ENCODE measurements at regions not wholly inside any gene's neighbourhood (a gene's known extent, or its start where the extent isn't known, plus 50 kb on each side); places are given as distances from the start of the nearest gene placed in this dataset.

- Mint-ChIP-seq H3K36me3 (peaks cover 7% of the 10 kb centered on the region), H3K4me1 (peaks cover 58 to 74% (median 63%) of the 10 kb centered on the region in 3 donors), H3K4me3 (no peak overlapping the region), H3K27me3 (no peaks in the 10 kb centered on the region), H3K9me3 (no peaks in the 10 kb centered on the region), H3K27ac (no peak overlapping the region)
- Histone ChIP-seq H3K4me3 (ENCODE audit: control insufficient read depth in 1 of 2, extremely low read depth in 1 of 2, low read length in 1 of 2) (no peak overlapping the region), H3K4me1 (ENCODE audit: control insufficient read depth in 1 of 2, extremely low read depth in 1 of 2, insufficient read depth in 2 of 2, low read length in 2 of 2) (peaks cover 0 to 23% of the 10 kb centered on the region in 2 experiments), H3K9me3 (no peaks in the 10 kb centered on the region), H3K27me3 (replicated peaks in 1 of 2; ENCODE audit: control insufficient read depth in 2 of 2, extremely low read depth in 1 of 2, insufficient read depth in 2 of 2, low read length in 1 of 2) (peaks cover 2 to 18% of the 10 kb centered on the region in 2 experiments), H3K27ac (ENCODE audit: low read length) (no peak overlapping the region), H3K36me3 (ENCODE audit: control insufficient read depth in 2 of 2, extremely low read depth in 1 of 2, insufficient read depth in 1 of 2, low read length in 1 of 2) (peaks cover 0 to 6% of the 10 kb centered on the region in 2 donors)
- ATAC-seq (replicated peaks in 1 of 4), result no peak
- CTCF ChIA-PET, result interaction anchor here in 1 of 2 donors (0.6 kb wide), 1 partner anchor 54 kb away, joined by 3 read pairs; no protein-coding TSS in a partner anchor
- WGBS (ENCODE audit: insufficient coverage), result 90% methylated on average over 6 of the region's 14 CpGs
- DNase-seq, result no peak
- POLR2A ChIA-PET, result no interaction called here
These were observed 83.5 kb upstream of the WNT7B start for GRCh38 chr22:46060292-46061123.

- peaks cover 0 to 6% of the 10 kb centered on the region in 2 donors for H3K36me3 ChIP-seq (ENCODE audit: control insufficient read depth in 2 of 2, extremely low read depth in 1 of 2, insufficient read depth in 1 of 2, low read length in 1 of 2)
- ATAC-seq (replicated peaks in 1 of 4), result no peak
- WGBS (ENCODE audit: insufficient coverage), result 49% methylated on average over 24 of the region's 38 CpGs
- H3K4me3 Mint-ChIP-seq, result no peak overlapping the region
- H3K4me1 ChIP-seq (ENCODE audit: control insufficient read depth in 1 of 2, extremely low read depth in 1 of 2, insufficient read depth in 2 of 2, low read length in 2 of 2), result peaks cover 0 to 17% of the 10 kb centered on the region in 2 experiments
- H3K27ac Mint-ChIP-seq, result no peak overlapping the region
- peaks cover 2 to 18% of the 10 kb centered on the region in 2 experiments for H3K27me3 ChIP-seq (replicated peaks in 1 of 2; ENCODE audit: control insufficient read depth in 2 of 2, extremely low read depth in 1 of 2, insufficient read depth in 2 of 2, low read length in 1 of 2)
- no peak overlapping the region for H3K27ac ChIP-seq (ENCODE audit: low read length)
- peaks cover 57 to 74% (median 59%) of the 10 kb centered on the region in 3 donors for H3K4me1 Mint-ChIP-seq
- POLR2A ChIA-PET, result no interaction called here
- CTCF ChIA-PET, result interaction anchor here in 1 of 2 donors (0.6 kb wide), 1 partner anchor 55 kb away, joined by 3 read pairs; no protein-coding TSS in a partner anchor
- no peaks in the 10 kb centered on the region for H3K9me3 ChIP-seq
- H3K27me3 Mint-ChIP-seq, result no peaks in the 10 kb centered on the region
- peaks cover 7% of the 10 kb centered on the region for H3K36me3 Mint-ChIP-seq
- H3K4me3 ChIP-seq (ENCODE audit: control insufficient read depth in 1 of 2, extremely low read depth in 1 of 2, low read length in 1 of 2), result no peak overlapping the region
- no peaks in the 10 kb centered on the region for H3K9me3 Mint-ChIP-seq
- DNase-seq, result no peak
These were observed 84.2 kb upstream of the WNT7B start for GRCh38 chr22:46061124-46061500.

- Histone ChIP-seq H3K27ac (ENCODE audit: low read length) (no peak overlapping the region), H3K27me3 (replicated peaks in 1 of 2; ENCODE audit: control insufficient read depth in 2 of 2, extremely low read depth in 1 of 2, insufficient read depth in 2 of 2, low read length in 1 of 2) (peaks cover 2 to 18% of the 10 kb centered on the region in 2 experiments), H3K4me1 (ENCODE audit: control insufficient read depth in 1 of 2, extremely low read depth in 1 of 2, insufficient read depth in 2 of 2, low read length in 2 of 2) (peaks cover 0 to 14% of the 10 kb centered on the region in 2 experiments), H3K4me3 (ENCODE audit: control insufficient read depth in 1 of 2, extremely low read depth in 1 of 2, low read length in 1 of 2) (no peak overlapping the region), H3K9me3 (no peaks in the 10 kb centered on the region), H3K36me3 (ENCODE audit: control insufficient read depth in 2 of 2, extremely low read depth in 1 of 2, insufficient read depth in 1 of 2, low read length in 1 of 2) (peaks cover 0 to 6% of the 10 kb centered on the region in 2 donors)
- ATAC-seq (replicated peaks in 1 of 4), result no peak
- Mint-ChIP-seq H3K9me3 (no peaks in the 10 kb centered on the region), H3K27me3 (no peaks in the 10 kb centered on the region), H3K4me1 (peaks cover 56 to 75% (median 59%) of the 10 kb centered on the region in 3 donors), H3K27ac (no peak overlapping the region), H3K4me3 (no peak overlapping the region), H3K36me3 (peaks cover 7% of the 10 kb centered on the region)
- no peak for DNase-seq
- ChIA-PET CTCF (no interaction called here), POLR2A (no interaction called here)
- 83% methylated on average over 74 of the region's 79 CpGs for WGBS (ENCODE audit: insufficient coverage)
These were observed 84.7 kb upstream of the WNT7B start for GRCh38 chr22:46061501-46062231.

- Mint-ChIP-seq H3K4me1 (peaks cover 55 to 75% (median 59%) of the 10 kb centered on the region in 3 donors), H3K27ac (peak overlapping the region in 1 of 2 donors; percentile 36), H3K36me3 (peaks cover 7% of the 10 kb centered on the region), H3K4me3 (no peak overlapping the region), H3K27me3 (no peaks in the 10 kb centered on the region), H3K9me3 (no peaks in the 10 kb centered on the region)
- ChIA-PET CTCF (no interaction called here), POLR2A (no interaction called here)
- no peak for DNase-seq
- Histone ChIP-seq H3K4me3 (ENCODE audit: control insufficient read depth in 1 of 2, extremely low read depth in 1 of 2, low read length in 1 of 2) (no peak overlapping the region), H3K9me3 (no peaks in the 10 kb centered on the region), H3K4me1 (ENCODE audit: control insufficient read depth in 1 of 2, extremely low read depth in 1 of 2, insufficient read depth in 2 of 2, low read length in 2 of 2) (peaks cover 0 to 14% of the 10 kb centered on the region in 2 experiments), H3K27ac (ENCODE audit: low read length) (no peak overlapping the region), H3K36me3 (ENCODE audit: control insufficient read depth in 2 of 2, extremely low read depth in 1 of 2, insufficient read depth in 1 of 2, low read length in 1 of 2) (peaks cover 0 to 6% of the 10 kb centered on the region in 2 donors), H3K27me3 (replicated peaks in 1 of 2; ENCODE audit: control insufficient read depth in 2 of 2, extremely low read depth in 1 of 2, insufficient read depth in 2 of 2, low read length in 1 of 2) (peaks cover 2 to 18% of the 10 kb centered on the region in 2 experiments)
- 97% methylated on average over 12 of the region's 13 CpGs for WGBS (ENCODE audit: insufficient coverage)
- ATAC-seq (replicated peaks in 1 of 4), result no peak
These were observed 85.3 kb upstream of the WNT7B start for GRCh38 chr22:46062232-46062615.

- peaks cover 7% of the 10 kb centered on the region for H3K36me3 Mint-ChIP-seq
- ChIA-PET POLR2A (no interaction called here), CTCF (no interaction called here)
- WGBS (ENCODE audit: insufficient coverage), result 93% methylated on average over 15 of the region's 15 CpGs
- H3K27ac Mint-ChIP-seq, result no peak overlapping the region
- ATAC-seq (replicated peaks in 1 of 4) (no peak), DNase-seq (no peak)
- H3K27me3 Mint-ChIP-seq, result no peaks in the 10 kb centered on the region
- peaks cover 0 to 6% of the 10 kb centered on the region in 2 donors for H3K36me3 ChIP-seq (ENCODE audit: control insufficient read depth in 2 of 2, extremely low read depth in 1 of 2, insufficient read depth in 1 of 2, low read length in 1 of 2)
- H3K9me3 ChIP-seq, result no peaks in the 10 kb centered on the region
- H3K9me3 Mint-ChIP-seq, result no peaks in the 10 kb centered on the region
- peaks cover 2 to 18% of the 10 kb centered on the region in 2 experiments for H3K27me3 ChIP-seq (replicated peaks in 1 of 2; ENCODE audit: control insufficient read depth in 2 of 2, extremely low read depth in 1 of 2, insufficient read depth in 2 of 2, low read length in 1 of 2)
- H3K4me3 ChIP-seq (ENCODE audit: control insufficient read depth in 1 of 2, extremely low read depth in 1 of 2, low read length in 1 of 2), result no peak overlapping the region
- no peak overlapping the region for H3K27ac ChIP-seq (ENCODE audit: low read length)
- H3K4me1 Mint-ChIP-seq, result peaks cover 50 to 71% (median 53%) of the 10 kb centered on the region in 3 donors
- peaks cover 0 to 9% of the 10 kb centered on the region in 2 experiments for H3K4me1 ChIP-seq (ENCODE audit: control insufficient read depth in 1 of 2, extremely low read depth in 1 of 2, insufficient read depth in 2 of 2, low read length in 2 of 2)
- no peak overlapping the region for H3K4me3 Mint-ChIP-seq
These were observed 86.1 kb upstream of the WNT7B start for GRCh38 chr22:46062971-46063631.

GRCh38 chr22:46063846-46064227 lies 86.5 kb upstream of the PPARA start:
- Histone ChIP-seq H3K9me3 (no peaks in the 10 kb centered on the region), H3K4me3 (ENCODE audit: control insufficient read depth in 1 of 2, extremely low read depth in 1 of 2, low read length in 1 of 2) (no peak overlapping the region), H3K27ac (ENCODE audit: low read length) (no peak overlapping the region), H3K36me3 (ENCODE audit: control insufficient read depth in 2 of 2, extremely low read depth in 1 of 2, insufficient read depth in 1 of 2, low read length in 1 of 2) (peaks cover 0 to 4% of the 10 kb centered on the region in 2 donors), H3K27me3 (replicated peaks in 1 of 2; ENCODE audit: control insufficient read depth in 2 of 2, extremely low read depth in 1 of 2, insufficient read depth in 2 of 2, low read length in 1 of 2) (peaks cover 2 to 17% of the 10 kb centered on the region in 2 experiments), H3K4me1 (ENCODE audit: control insufficient read depth in 1 of 2, extremely low read depth in 1 of 2, insufficient read depth in 2 of 2, low read length in 2 of 2) (peaks cover 0 to 4% of the 10 kb centered on the region in 2 experiments)
- ChIA-PET CTCF (interaction anchor here in 1 of 2 donors (0.6 kb wide), 1 partner anchor 53 kb away, joined by 6 read pairs; no protein-coding TSS in a partner anchor), POLR2A (no interaction called here)
- H3K36me3 Mint-ChIP-seq, result peaks cover 7% of the 10 kb centered on the region
- DNase-seq (no peak), ATAC-seq (replicated peaks in 1 of 4) (no peak)
- H3K27ac Mint-ChIP-seq, result peak overlapping the region in 1 of 2 donors; percentile 36
- peaks cover 46 to 69% (median 52%) of the 10 kb centered on the region in 3 donors for H3K4me1 Mint-ChIP-seq
- no peak overlapping the region for H3K4me3 Mint-ChIP-seq
- no peaks in the 10 kb centered on the region for H3K27me3 Mint-ChIP-seq
- H3K9me3 Mint-ChIP-seq, result no peaks in the 10 kb centered on the region
- 78% methylated on average over 5 of the region's 11 CpGs for WGBS (ENCODE audit: insufficient coverage)

All from T-cell (primary cell).